ENCODE measurements at regions not wholly inside any gene's neighbourhood (a gene's known extent, or its start where the extent isn't known, plus 50 kb on each side); places are given as distances from the start of the nearest gene placed in this dataset.

GRCh38 chr13:74869846-74870245 is 612.1 kb downstream of the TBC1D4 start:
- DNase-seq: no peak
- H3F3A ChIP-seq (replicated peaks; ENCODE audit: insufficient read depth): no peaks in the 10 kb centered on the region

GRCh38 chr13:74868049-74868448 is 613.9 kb downstream of the TBC1D4 start:
- H3K79me2 ChIP-seq (ENCODE audit: insufficient read depth): no peaks in the 10 kb centered on the region
- H3K4me2 ChIP-seq: no peak overlapping the region
- H3K27ac ChIP-seq (ENCODE audit: low read depth in 2 of 2, low read length in 1 of 2): no peak overlapping the region
- H3K27me3 ChIP-seq (ENCODE audit: insufficient read depth): no peaks in the 10 kb centered on the region
- no peak overlapping the region for H3K4me3 ChIP-seq (ENCODE audit: low read depth in 2 of 2, low read length in 1 of 2)
- no peaks in the 10 kb centered on the region for H3F3A ChIP-seq (replicated peaks; ENCODE audit: insufficient read depth)
- TF ChIP-seq ZBTB33 (IDR thresholded peaks at IDR 0.05; ENCODE audit: borderline replicate concordance, low read depth) (no peak), JUND (IDR thresholded peaks at IDR 0.05) (0 out of 2 replicates have a peak, but pooled peaks have one; percentile 3)
- no peak for DNase-seq
- H3K36me3 ChIP-seq (replicated peaks in 1 of 2; ENCODE audit: control insufficient read depth in 1 of 2, insufficient read depth in 2 of 2, low read length in 1 of 2): no peaks in the 10 kb centered on the region
- POLR2A ChIA-PET: no interaction called here
- CTCF ChIA-PET: no interaction called here
- no peaks in the 10 kb centered on the region for H3K9me3 ChIP-seq
- H3K9ac ChIP-seq: no peak overlapping the region
- no peaks in the 10 kb centered on the region for H3K9me2 ChIP-seq
- H4K20me1 ChIP-seq (ENCODE audit: insufficient read depth): no peaks in the 10 kb centered on the region
- H3K4me1 ChIP-seq (ENCODE audit: control insufficient read depth in 1 of 2, insufficient read depth in 2 of 2, low read depth in 1 of 2, low read length in 1 of 2): no peaks in the 10 kb centered on the region; a peak in 1 of 4 replicates
- H2AFZ ChIP-seq (ENCODE audit: low read depth): no peak overlapping the region

More at GRCh38 chr13:74869846-74870245, 612.1 kb downstream of the TBC1D4 start:
- no peaks in the 10 kb centered on the region for H3K79me2 ChIP-seq (ENCODE audit: insufficient read depth)
- H3K4me3 ChIP-seq (ENCODE audit: low read depth in 2 of 2, low read length in 1 of 2): no peak overlapping the region
- no peaks in the 10 kb centered on the region for H3K9me2 ChIP-seq
- no peaks in the 10 kb centered on the region; a peak in 1 of 4 replicates for H3K4me1 ChIP-seq (ENCODE audit: control insufficient read depth in 1 of 2, insufficient read depth in 2 of 2, low read depth in 1 of 2, low read length in 1 of 2)
- H3K9me3 ChIP-seq: no peaks in the 10 kb centered on the region
- no peaks in the 10 kb centered on the region for H4K20me1 ChIP-seq (ENCODE audit: insufficient read depth)
- H3K27me3 ChIP-seq (ENCODE audit: insufficient read depth): no peaks in the 10 kb centered on the region
- no peak overlapping the region for H2AFZ ChIP-seq (ENCODE audit: low read depth)
- CTCF ChIA-PET: no interaction called here
- H3K4me2 ChIP-seq: no peak overlapping the region
- H3K27ac ChIP-seq (ENCODE audit: low read depth in 2 of 2, low read length in 1 of 2): no peak overlapping the region
- no peak overlapping the region for H3K9ac ChIP-seq
- TF ChIP-seq IRF3 (IDR thresholded peaks at IDR 0.05; ENCODE audit: low read depth, low read length) (no peak), USF1 (IDR thresholded peaks at IDR 0.05; ENCODE audit: borderline replicate concordance, low read depth) (no peak), ELF1 (IDR thresholded peaks at IDR 0.05) (no peak), CTCF (IDR thresholded peaks at IDR 0.05) (no peak), TEAD4 (IDR thresholded peaks at IDR 0.05; ENCODE audit: borderline replicate concordance, insufficient read depth) (no peak), FOXJ3 (CRISPR knock-in tag; IDR thresholded peaks at IDR 0.05) (no peak)
- H3K36me3 ChIP-seq (replicated peaks in 1 of 2; ENCODE audit: control insufficient read depth in 1 of 2, insufficient read depth in 2 of 2, low read length in 1 of 2): no peaks in the 10 kb centered on the region
- 66% methylated on average over 2 of the region's 2 CpGs for WGBS (ENCODE audit: low lambda C conversion rate)
- POLR2A ChIA-PET: no interaction called here
